ENCODE measurements at regions not wholly inside any gene's neighbourhood (a gene's known extent, or its start where the extent isn't known, plus 50 kb on each side); places are given as distances from the start of the nearest gene placed in this dataset.

DNA sequence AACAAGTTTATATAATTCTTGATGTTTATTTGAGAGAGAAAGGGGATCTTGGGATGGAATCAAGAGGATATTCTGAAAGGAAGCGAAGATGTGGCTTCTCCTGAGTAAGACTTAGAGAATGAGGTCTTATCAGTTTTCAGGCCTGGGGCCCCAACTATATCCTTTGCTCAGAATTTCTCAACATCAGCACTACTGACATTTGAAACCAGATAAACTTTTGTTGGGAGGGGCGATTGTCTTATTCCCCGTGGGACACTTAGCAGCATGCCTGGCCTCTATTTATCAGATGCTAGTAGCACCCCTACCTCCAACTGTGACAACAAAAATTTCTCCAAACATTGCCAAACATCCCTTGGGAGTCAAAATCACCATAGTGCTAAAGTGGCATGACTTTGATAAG, 567.7 kb downstream of the MAT2B start:
- TF ChIP-seq, protein P1, sequence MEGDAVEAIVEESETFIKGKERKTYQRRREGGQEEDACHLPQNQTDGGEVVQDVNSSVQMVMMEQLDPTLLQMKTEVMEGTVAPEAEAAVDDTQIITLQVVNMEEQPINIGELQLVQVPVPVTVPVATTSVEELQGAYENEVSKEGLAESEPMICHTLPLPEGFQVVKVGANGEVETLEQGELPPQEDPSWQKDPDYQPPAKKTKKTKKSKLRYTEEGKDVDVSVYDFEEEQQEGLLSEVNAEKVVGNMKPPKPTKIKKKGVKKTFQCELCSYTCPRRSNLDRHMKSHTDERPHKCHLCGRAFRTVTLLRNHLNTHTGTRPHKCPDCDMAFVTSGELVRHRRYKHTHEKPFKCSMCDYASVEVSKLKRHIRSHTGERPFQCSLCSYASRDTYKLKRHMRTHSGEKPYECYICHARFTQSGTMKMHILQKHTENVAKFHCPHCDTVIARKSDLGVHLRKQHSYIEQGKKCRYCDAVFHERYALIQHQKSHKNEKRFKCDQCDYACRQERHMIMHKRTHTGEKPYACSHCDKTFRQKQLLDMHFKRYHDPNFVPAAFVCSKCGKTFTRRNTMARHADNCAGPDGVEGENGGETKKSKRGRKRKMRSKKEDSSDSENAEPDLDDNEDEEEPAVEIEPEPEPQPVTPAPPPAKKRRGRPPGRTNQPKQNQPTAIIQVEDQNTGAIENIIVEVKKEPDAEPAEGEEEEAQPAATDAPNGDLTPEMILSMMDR (IDR thresholded peaks at IDR 0.05; ENCODE audit: extremely low read depth in 1 of 2, insufficient read depth in 1 of 2, low read depth in 1 of 2, low read length in 2 of 2), result no peak
- no peak for TF ChIP-seq GATA2 (IDR thresholded peaks at IDR 0.05; ENCODE audit: insufficient read depth, insufficient read length, low read depth, low read length)
- TF ChIP-seq, protein P2, sequence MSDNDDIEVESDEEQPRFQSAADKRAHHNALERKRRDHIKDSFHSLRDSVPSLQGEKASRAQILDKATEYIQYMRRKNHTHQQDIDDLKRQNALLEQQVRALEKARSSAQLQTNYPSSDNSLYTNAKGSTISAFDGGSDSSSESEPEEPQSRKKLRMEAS (IDR thresholded peaks at IDR 0.05; ENCODE audit: insufficient read depth, insufficient read length), result no peak
- TF ChIP-seq POLR2A (IDR thresholded peaks at IDR 0.05; ENCODE audit: low read depth, low read length), result no peak
- no peak for TF ChIP-seq EZH2 (IDR thresholded peaks at IDR 0.05; ENCODE audit: borderline replicate concordance, low read depth, low read length, severe bottlenecking)

Data from endothelial cell of umbilical vein (primary cell).